Osteoblast (primary cell): ENCODE measurements at regions not wholly inside any gene's neighbourhood (a gene's known extent, or its start where the extent isn't known, plus 50 kb on each side); places are given as distances from the start of the nearest gene placed in this dataset.
"Not testable (repeated sequence)": the region's sequence is repeated elsewhere in the genome, so short reads cannot be mapped to it uniquely, and the experiment has no call there.

Experiments
- DNase-seq: peaks from one replicate; pipeline ENCODE4 v3.0.0; 2011; ENCODE audit warnings: low spot score, mixed read lengths; ENCODE audit not compliant: insufficient read length; ENCODE audit errors: missing footprints
- H2AFZ ChIP-seq: 2 replicates; pipeline ENCODE4 v1.6.0; 2011; ENCODE audit warnings: mild to moderate bottlenecking, low read length
- H3K27ac ChIP-seq: 2 replicates; pipeline ENCODE4 v1.5.1; 2011; ENCODE audit warnings: mild to moderate bottlenecking, low read depth, low read length, moderate library complexity
- H3K27me3 ChIP-seq: 2 replicates; pipeline ENCODE4 v1.6.0; 2012; ENCODE audit warnings: mild to moderate bottlenecking, control low read depth, inconsistent platforms, low read length, moderate library complexity; ENCODE audit not compliant: insufficient read depth
- H3K36me3 ChIP-seq: 2 replicates; pipeline ENCODE4 v1.5.1; 2011; ENCODE audit warnings: mild to moderate bottlenecking, low read length, control low read depth, moderate library complexity; ENCODE audit not compliant: insufficient read depth
- H3K4me1 ChIP-seq: 2 replicates; pipeline ENCODE4 v1.5.1; 2011; ENCODE audit warnings: mild to moderate bottlenecking, low read length, control low read depth, moderate library complexity; ENCODE audit not compliant: insufficient read depth
- H3K4me2 ChIP-seq: 2 replicates; pipeline ENCODE4 v1.6.0; 2011; ENCODE audit warnings: mild to moderate bottlenecking, low read length; ENCODE audit not compliant: insufficient read depth
- H3K4me3 ChIP-seq: fragments of 200-600 bp; sonication (generic); 3 replicates; pipeline ENCODE4 v1.5.1; 2012; ENCODE audit warnings: mild to moderate bottlenecking, low read length, inconsistent platforms; ENCODE audit not compliant: insufficient read depth
- H3K79me2 ChIP-seq: 2 replicates; pipeline ENCODE4 v1.6.0; 2012; ENCODE audit warnings: mild to moderate bottlenecking, low read length, control low read depth, inconsistent platforms; ENCODE audit not compliant: insufficient read depth
- H3K9me3 ChIP-seq: 2 replicates; pipeline ENCODE4 v1.5.1; 2011; ENCODE audit warnings: low read depth, low read length, control low read depth
- H4K20me1 ChIP-seq: 2 replicates; pipeline ENCODE4 v1.6.0; 2012; ENCODE audit warnings: mild to moderate bottlenecking, low read length, control low read depth; ENCODE audit not compliant: insufficient read depth
- TF ChIP-seq, protein P1 (sequence below): IDR thresholded peaks from 2 replicates; pipeline ENCODE4 v1.5.1; 2011; ENCODE audit warnings: mild to moderate bottlenecking, low read depth, low read length, moderate library complexity; ENCODE audit errors: extremely low read depth

DNA sequence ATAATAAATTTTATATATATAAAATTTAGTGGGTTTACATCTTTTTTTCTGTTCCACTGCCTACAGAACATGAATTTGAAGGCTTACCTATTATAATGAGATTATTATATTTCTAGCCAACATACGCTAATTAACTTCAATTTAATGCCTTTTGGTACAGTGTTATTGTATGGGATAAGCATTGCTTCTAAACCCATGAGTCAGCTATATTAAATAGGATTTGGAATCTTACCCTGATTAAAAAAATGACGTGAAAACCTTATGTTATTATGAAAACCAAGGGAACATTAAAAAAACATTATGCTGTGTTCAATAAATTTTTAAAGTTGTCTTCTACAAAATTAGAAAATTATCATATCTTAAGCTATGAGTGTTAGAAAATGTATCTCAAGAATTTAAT, 334.0 kb upstream of the RGS17 start:
- H3K4me2 ChIP-seq: no peak overlapping the region
- no peaks in the 10 kb centered on the region for H3K27me3 ChIP-seq
- TF ChIP-seq, protein P1, sequence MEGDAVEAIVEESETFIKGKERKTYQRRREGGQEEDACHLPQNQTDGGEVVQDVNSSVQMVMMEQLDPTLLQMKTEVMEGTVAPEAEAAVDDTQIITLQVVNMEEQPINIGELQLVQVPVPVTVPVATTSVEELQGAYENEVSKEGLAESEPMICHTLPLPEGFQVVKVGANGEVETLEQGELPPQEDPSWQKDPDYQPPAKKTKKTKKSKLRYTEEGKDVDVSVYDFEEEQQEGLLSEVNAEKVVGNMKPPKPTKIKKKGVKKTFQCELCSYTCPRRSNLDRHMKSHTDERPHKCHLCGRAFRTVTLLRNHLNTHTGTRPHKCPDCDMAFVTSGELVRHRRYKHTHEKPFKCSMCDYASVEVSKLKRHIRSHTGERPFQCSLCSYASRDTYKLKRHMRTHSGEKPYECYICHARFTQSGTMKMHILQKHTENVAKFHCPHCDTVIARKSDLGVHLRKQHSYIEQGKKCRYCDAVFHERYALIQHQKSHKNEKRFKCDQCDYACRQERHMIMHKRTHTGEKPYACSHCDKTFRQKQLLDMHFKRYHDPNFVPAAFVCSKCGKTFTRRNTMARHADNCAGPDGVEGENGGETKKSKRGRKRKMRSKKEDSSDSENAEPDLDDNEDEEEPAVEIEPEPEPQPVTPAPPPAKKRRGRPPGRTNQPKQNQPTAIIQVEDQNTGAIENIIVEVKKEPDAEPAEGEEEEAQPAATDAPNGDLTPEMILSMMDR: no peak
- DNase-seq: no peak
- H4K20me1 ChIP-seq: no peaks in the 10 kb centered on the region
- no peak overlapping the region for H2AFZ ChIP-seq
- H3K9me3 ChIP-seq: no peaks in the 10 kb centered on the region
- H3K4me3 ChIP-seq: no peak overlapping the region
- no peaks in the 10 kb centered on the region for H3K79me2 ChIP-seq
- no peaks in the 10 kb centered on the region for H3K36me3 ChIP-seq
- H3K27ac ChIP-seq: no peak overlapping the region
- no peaks in the 10 kb centered on the region for H3K4me1 ChIP-seq

DNA sequence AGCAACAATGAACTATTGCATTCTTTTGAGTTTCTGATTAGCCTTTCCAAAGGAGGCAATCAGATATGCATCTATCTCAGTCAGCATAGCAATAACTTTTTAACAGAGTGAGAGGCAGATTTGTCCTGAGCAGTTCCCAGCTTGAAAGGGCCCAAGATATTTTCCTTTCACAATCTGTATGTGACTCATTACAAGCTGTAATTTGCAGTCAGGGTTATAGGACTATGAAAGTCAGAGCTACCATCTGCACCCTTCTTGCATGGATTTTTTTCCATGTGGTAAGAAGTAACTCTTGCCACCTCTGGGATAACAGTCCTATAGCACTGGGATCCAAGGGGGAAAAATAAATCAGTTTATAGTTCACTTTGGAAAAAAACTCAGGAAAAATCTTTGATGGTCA, 318.2 kb upstream of the RGS17 start:
- Histone ChIP-seq H4K20me1 (no peaks in the 10 kb centered on the region), H3K79me2 (no peaks in the 10 kb centered on the region), H2AFZ (no peak overlapping the region), H3K27ac (no peak overlapping the region), H3K4me2 (no peak overlapping the region), H3K27me3 (no peaks in the 10 kb centered on the region), H3K9me3 (peaks cover 2% of the 10 kb centered on the region), H3K36me3 (no peaks in the 10 kb centered on the region), H3K4me3 (no peak overlapping the region), H3K4me1 (no peaks in the 10 kb centered on the region)
- DNase-seq: no peak
- TF ChIP-seq, protein P1: no peak

DNA sequence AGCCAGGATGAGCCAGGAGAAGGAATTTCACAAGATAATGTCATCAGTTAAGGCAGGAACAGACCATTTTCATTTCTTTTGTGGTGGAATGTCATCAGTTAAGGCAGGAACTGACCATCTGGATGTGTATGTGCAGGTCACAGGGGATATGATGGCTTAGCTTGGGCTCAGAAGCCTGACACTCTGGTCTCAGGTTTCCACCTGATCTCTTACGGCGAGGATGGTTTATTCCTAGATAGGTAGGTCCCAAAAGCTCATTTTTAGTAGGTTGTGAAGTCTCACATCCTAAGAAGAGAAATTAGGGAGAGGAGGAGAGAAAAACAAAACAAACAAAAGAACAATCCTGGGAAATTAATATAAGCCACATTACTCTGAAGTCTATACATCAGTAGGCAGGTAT, 311.7 kb upstream of the RGS17 start:
- H3K4me3 ChIP-seq, DNase-seq, H3K27ac ChIP-seq, H3K27me3 ChIP-seq, H3K79me2 ChIP-seq, H3K9me3 ChIP-seq, H3K4me2 ChIP-seq, H2AFZ ChIP-seq, H3K36me3 ChIP-seq, H3K4me1 ChIP-seq, H4K20me1 ChIP-seq: not testable (repeated sequence)

DNA sequence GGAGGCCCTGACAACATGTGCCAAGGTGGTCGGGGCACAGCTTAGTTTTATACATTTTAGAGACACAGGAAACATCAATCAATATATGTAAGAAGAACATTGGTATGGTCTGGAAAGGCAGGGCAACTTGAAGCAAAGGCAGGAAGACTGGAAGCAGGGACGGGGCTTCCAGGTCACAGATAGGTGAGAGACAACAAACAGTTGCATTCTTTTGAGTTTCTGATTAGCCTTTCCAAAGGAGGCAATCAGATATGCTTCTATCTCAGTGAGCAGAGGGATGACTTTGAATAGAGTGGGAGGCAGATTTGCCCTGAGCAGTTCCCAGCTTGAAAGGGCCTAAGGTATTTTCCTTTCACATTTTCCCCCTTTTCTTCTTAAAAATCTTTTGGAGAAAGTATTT, 311.0 kb upstream of the RGS17 start:
- Histone ChIP-seq H3K27me3 (no peaks in the 10 kb centered on the region), H4K20me1 (no peaks in the 10 kb centered on the region), H3K9me3 (no peaks in the 10 kb centered on the region), H3K4me2 (no peak overlapping the region), H2AFZ (no peak overlapping the region), H3K4me3 (no peak overlapping the region), H3K4me1 (no peaks in the 10 kb centered on the region), H3K27ac (no peak overlapping the region), H3K36me3 (no peaks in the 10 kb centered on the region), H3K79me2 (no peaks in the 10 kb centered on the region)
- TF ChIP-seq, protein P1: no peak
- no peak for DNase-seq

DNA sequence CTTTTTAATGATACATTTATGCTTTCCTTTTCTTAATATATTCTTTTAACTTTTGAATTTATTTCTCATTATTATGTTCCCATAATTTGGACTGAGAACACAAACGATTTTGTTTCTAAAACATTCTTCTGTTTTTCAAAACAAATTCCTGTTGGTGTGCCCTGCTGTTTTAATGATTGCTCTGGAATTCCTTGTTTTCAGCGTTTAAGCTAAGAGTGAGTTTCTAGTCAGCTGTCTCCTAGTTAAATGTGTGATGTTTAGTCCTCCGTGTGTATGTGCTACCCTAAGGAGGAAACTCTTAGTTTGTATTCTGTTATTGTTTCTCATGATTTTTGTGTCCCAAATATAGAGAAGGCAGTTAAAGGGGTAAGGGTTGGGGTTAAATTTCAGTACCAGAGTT, 306.1 kb upstream of the RGS17 start:
- Histone ChIP-seq H2AFZ (no peak overlapping the region), H3K4me2 (no peak overlapping the region), H3K9me3 (no peaks in the 10 kb centered on the region), H3K4me3 (no peak overlapping the region), H3K27me3 (no peaks in the 10 kb centered on the region), H3K79me2 (no peaks in the 10 kb centered on the region), H3K36me3 (no peaks in the 10 kb centered on the region), H4K20me1 (no peaks in the 10 kb centered on the region), H3K27ac (no peak overlapping the region), H3K4me1 (no peaks in the 10 kb centered on the region)
- TF ChIP-seq, protein P1: no peak
- no peak for DNase-seq
